GM12878 (cell line): ENCODE measurements at regions not wholly inside any gene's neighbourhood (a gene's known extent, or its start where the extent isn't known, plus 50 kb on each side); places are given as distances from the start of the nearest gene placed in this dataset.

Source experiments
- ATAC-seq: fragments of 200-7000 bp; cut with Tn5 transposase; 3 replicates; pipeline ENCODE4 v1.9.1; 2020; ENCODE audit warnings: mild to moderate bottlenecking, moderate library complexity
- BruUV-seq: library from RNA; stranded (reverse); fragments of 400-500 nt; replicated peaks from 2 replicates; lab custom pipeline; 2021; lab: Mats Ljungman, UMichigan
- CTCF ChIA-PET: fragments of 300-600 bp; sonication (Branson Sonifier 250); formaldehyde crosslinking; extraction: SDS; loops from one replicate; lab custom pipeline; 2021; ENCODE audit warnings: inconsistent platforms; lab: Yijun Ruan, JAX
- POLR2A ChIA-PET: fragments of 350-600 bp; formaldehyde crosslinking; extraction: SDS; loops from one replicate; lab custom pipeline; 2021; ENCODE audit warnings: inconsistent platforms; lab: Charles Lee
- RAD21 ChIA-PET: fragments of 300-600 bp; sonication (Branson Sonifier 250); formaldehyde crosslinking; loops from one replicate; lab custom pipeline; 2023; ENCODE audit warnings: antibody characterized with exemption; ENCODE audit not compliant: unreplicated experiment; lab: Charles Lee
- SMC1A ChIA-PET: fragments of 300-600 bp; sonication (Branson Sonifier 250); formaldehyde crosslinking; loops from one replicate; lab custom pipeline; 2023; ENCODE audit not compliant: unreplicated experiment, uncharacterized antibody; lab: Charles Lee
- DNase-seq: peaks from one replicate; pipeline ENCODE4 v3.0.0-alpha.2; 2011; ENCODE audit warnings: low read depth, low spot score
- FAIRE-seq: peaks from 3 replicates; lab custom pipeline; 2011; peaks lifted over from hg19 to GRCh38; lab: Jason Lieb, UNC
- H2AFZ ChIP-seq: 2 replicates; pipeline ENCODE4 v1.6.0; 2011; ENCODE audit warnings: low read depth, low read length, control low read depth; ENCODE audit not compliant: control insufficient read depth
- H3K27ac ChIP-seq: 2 replicates; pipeline ENCODE4 v1.5.1; 2011; ENCODE audit warnings: control low read depth; ENCODE audit not compliant: control insufficient read depth, insufficient read depth
- H3K27me3 ChIP-seq, 2 experiments: replicated peaks in 1 of 2; 2 replicates each; pipeline versions ENCODE4 v1.6.0 to v1.6.1; 2011; ENCODE audit warnings: low read length in 1 of 2; ENCODE audit not compliant: control insufficient read depth in 2 of 2, insufficient read depth in 2 of 2
- H3K36me3 ChIP-seq, 2 experiments: 2 replicates each; pipeline ENCODE4 v1.5.1; 2011; ENCODE audit warnings: low read length in 1 of 2; ENCODE audit not compliant: control insufficient read depth in 2 of 2, insufficient read depth in 2 of 2
- H3K4me1 ChIP-seq: 2 replicates; pipeline ENCODE4 v1.6.1; 2011; ENCODE audit warnings: mild to moderate bottlenecking, low read length, moderate library complexity, mixed read lengths; ENCODE audit not compliant: control insufficient read depth, insufficient read depth
- H3K4me2 ChIP-seq: 2 replicates; pipeline ENCODE4 v1.6.0; 2011; ENCODE audit warnings: control low read depth; ENCODE audit not compliant: control insufficient read depth, insufficient read depth
- H3K4me3 ChIP-seq: fragments of 200-600 bp; sonication (generic); 2 replicates; pipeline ENCODE4 v1.5.1; 2016
- H3K79me2 ChIP-seq: 2 replicates; pipeline ENCODE4 v1.6.0; 2011; ENCODE audit warnings: low read length; ENCODE audit not compliant: control insufficient read depth, insufficient read depth
- H3K9ac ChIP-seq: 2 replicates; pipeline ENCODE4 v1.8.0; 2011; ENCODE audit warnings: low read length, control low read depth, mixed read lengths; ENCODE audit not compliant: control insufficient read depth, insufficient read depth
- H3K9me3 ChIP-seq: replicated peaks from 3 replicates; pipeline ENCODE4 v1.5.1; 2011; ENCODE audit warnings: mild to moderate bottlenecking, low read length; ENCODE audit not compliant: control insufficient read depth, insufficient read depth
- H4K20me1 ChIP-seq: 2 replicates; pipeline ENCODE4 v1.6.0; 2011; ENCODE audit not compliant: control insufficient read depth, insufficient read depth
- ELK1 ChIP-seq: IDR thresholded peaks from 2 replicates; pipeline ENCODE4 v1.6.1; 2012; ENCODE audit warnings: low read depth, low read length, improper control_type of control experiment
- ESRRA ChIP-seq: IDR thresholded peaks from 2 replicates; pipeline ENCODE4 v1.6.1; 2012; ENCODE audit warnings: mild to moderate bottlenecking, low read length, improper control_type of control experiment
- ETV6 ChIP-seq, 2 experiments: fragments of 450-650 bp in 1 of 2; IDR thresholded peaks in 1 of 2; conservative IDR thresholded peaks in 1 of 2; 2 replicates each; pipeline ENCODE4 v1.6.1; 2014; ENCODE audit warnings: antibody characterized with exemption in 1 of 2, borderline replicate concordance in 1 of 2, low read depth in 1 of 2, mild to moderate bottlenecking in 1 of 2, moderate library complexity in 1 of 2
- HDAC2 ChIP-seq: fragments of 200-600 bp; sonication (generic); IDR thresholded peaks from 2 replicates; pipeline ENCODE4 v1.6.1; 2017
- KLF5 ChIP-seq: fragments of 450-650 bp; IDR thresholded peaks from 2 replicates; pipeline ENCODE4 v1.6.1; 2014; ENCODE audit warnings: mild to moderate bottlenecking; ENCODE audit not compliant: partially characterized antibody
- MTA2 ChIP-seq: fragments of 450-650 bp; IDR thresholded peaks from 2 replicates; pipeline ENCODE4 v1.6.1; 2016; ENCODE audit warnings: low read depth, mild to moderate bottlenecking, moderate library complexity
- NBN ChIP-seq: fragments of 450-650 bp; IDR thresholded peaks from 2 replicates; pipeline ENCODE4 v1.6.1; 2016
- NKRF ChIP-seq: fragments of 450-650 bp; conservative IDR thresholded peaks from 2 replicates; pipeline ENCODE4 v1.6.1; 2017; ENCODE audit warnings: mild to moderate bottlenecking, moderate library complexity
- RAD51 ChIP-seq: fragments of 450-650 bp; IDR thresholded peaks from 2 replicates; pipeline ENCODE4 v1.6.1; 2016; ENCODE audit warnings: moderate library complexity, mild to moderate bottlenecking, inconsistent platforms
- RCOR1 ChIP-seq: conservative IDR thresholded peaks from 2 replicates; pipeline ENCODE4 v1.6.1; 2012; ENCODE audit warnings: low read depth, low read length, improper control_type of control experiment
- SREBF1 ChIP-seq: IDR thresholded peaks from 2 replicates; pipeline ENCODE4 v1.6.1; 2012; ENCODE audit warnings: mild to moderate bottlenecking, low read length
- SREBF2 ChIP-seq: IDR thresholded peaks from 2 replicates; pipeline ENCODE4 v1.6.1; 2012; ENCODE audit warnings: mild to moderate bottlenecking, low read length
- STAT3 ChIP-seq: IDR thresholded peaks from 2 replicates; pipeline ENCODE4 v1.6.1; 2011; ENCODE audit warnings: low read depth, low read length, improper control_type of control experiment
- TARDBP ChIP-seq: IDR thresholded peaks from 2 replicates; pipeline ENCODE4 v1.6.1; 2016; ENCODE audit warnings: borderline replicate concordance
- TCF7 ChIP-seq: IDR thresholded peaks from 2 replicates; pipeline ENCODE4 v1.6.1; 2014; ENCODE audit warnings: antibody characterized with exemption, borderline replicate concordance
- ZNF217 ChIP-seq: fragments of 450-650 bp; IDR thresholded peaks from 2 replicates; pipeline ENCODE4 v1.6.1; 2017; ENCODE audit warnings: antibody characterized with exemption, mild to moderate bottlenecking
- ZNF24 ChIP-seq: fragments of 450-650 bp; IDR thresholded peaks from 2 replicates; pipeline ENCODE4 v1.6.1; 2017; ENCODE audit warnings: antibody characterized with exemption, mild to moderate bottlenecking
- ZNF274 ChIP-seq: IDR thresholded peaks from one replicate; pipeline ENCODE4 v1.8.0; 2011; ENCODE audit not compliant: insufficient read length, insufficient read depth
- ZNF384 ChIP-seq: IDR thresholded peaks from 2 replicates; pipeline ENCODE4 v1.6.1; 2012; ENCODE audit warnings: low read depth, mild to moderate bottlenecking, low read length, improper control_type of control experiment, borderline replicate concordance
- WGBS: methylation state at CpG from one replicate; pipeline ENCODE4 v1.1.6; 2016; ENCODE audit warnings: low lambda C conversion rate; ENCODE audit not compliant: insufficient replicate concordance, insufficient coverage; ENCODE audit errors: missing lambda C conversion rate; 5-methylcytosine and 5-hydroxymethylcytosine counted together
- in situ Hi-C: fragments of 300-500 bp; cut with MboI; formaldehyde crosslinking; loops from 9 replicates; pipeline ENCODE4 v1.14.3; 2018; ENCODE audit warnings: mixed read lengths
- intact Hi-C: fragments of 100-400 bp; cut with micrococcal nuclease; formaldehyde crosslinking; loops from one replicate; pipeline ENCODE4 v1.14.2; 2022; ENCODE audit not compliant: unreplicated experiment

- no peak for ATAC-seq
- Histone ChIP-seq H3K4me2 (no peak overlapping the region), H3K79me2 (no peaks in the 10 kb centered on the region), H4K20me1 (no peaks in the 10 kb centered on the region), H2AFZ (no peak overlapping the region), H3K27ac (no peak overlapping the region), H3K9ac (no peak overlapping the region), H3K27me3 (no peaks in the 10 kb centered on the region), H3K4me3 (no peak overlapping the region), H3K36me3 (no peaks in the 10 kb centered on the region), H3K9me3 (no peaks in the 10 kb centered on the region; the same call in 2 of the 3 replicates), H3K4me1 (no peaks in the 10 kb centered on the region)
- no TSS peak for BruUV-seq
- CTCF ChIA-PET, result no interaction called here
- SMC1A ChIA-PET, result interaction anchor here (1.5 kb wide), 1 partner anchor 38 kb away, joined by 4 read pairs; no protein-coding TSS in a partner anchor
- RAD21 ChIA-PET, result no interaction called here
- intact Hi-C loops (no loop called here), in situ Hi-C loops (no loop called here)
- no peak for DNase-seq
- no peak for FAIRE-seq
- 0% methylated on average over 1 of the region's 1 CpG for WGBS
- POLR2A ChIA-PET, result no interaction called here
- TF ChIP-seq STAT3, result no peak
- no peak for TF ChIP-seq TCF7
- no peak for TF ChIP-seq RCOR1
- TF ChIP-seq TARDBP, result no peak
- TF ChIP-seq ESRRA, result no peak
- TF ChIP-seq ETV6 (conservative IDR thresholded peaks at IDR 0.05 in 1 of 2, IDR thresholded peaks at IDR 0.05 in 1 of 2; ENCODE audit: borderline replicate concordance in 1 of 2, low read depth in 1 of 2), result no peak
- TF ChIP-seq RAD51, result no peak
- no peak for TF ChIP-seq ZNF384
- no peak for TF ChIP-seq MTA2
- TF ChIP-seq ZNF274, result no peak
- TF ChIP-seq NBN, result no peak
- TF ChIP-seq KLF5, result no peak
- no peak for TF ChIP-seq ELK1
- TF ChIP-seq ZNF217, result no peak
- no peak for TF ChIP-seq SREBF2
- TF ChIP-seq ZNF24, result no peak
- TF ChIP-seq SREBF1, result no peak
- no peak for TF ChIP-seq HDAC2
- TF ChIP-seq NKRF, result no peak
Observed at GRCh38 chr11:92707665-92708064, 261.8 kb upstream of the MTNR1B start.
